ENCODE measurements at regions not wholly inside any gene's neighbourhood (a gene's known extent, or its start where the extent isn't known, plus 50 kb on each side); places are given as distances from the start of the nearest gene placed in this dataset.
A peak's percentile ranks its signal among the peaks of the same experiment; 100 is the strongest.
"Not testable (repeated sequence)": the region's sequence is repeated elsewhere in the genome, so short reads cannot be mapped to it uniquely, and the experiment has no call there.

DNA sequence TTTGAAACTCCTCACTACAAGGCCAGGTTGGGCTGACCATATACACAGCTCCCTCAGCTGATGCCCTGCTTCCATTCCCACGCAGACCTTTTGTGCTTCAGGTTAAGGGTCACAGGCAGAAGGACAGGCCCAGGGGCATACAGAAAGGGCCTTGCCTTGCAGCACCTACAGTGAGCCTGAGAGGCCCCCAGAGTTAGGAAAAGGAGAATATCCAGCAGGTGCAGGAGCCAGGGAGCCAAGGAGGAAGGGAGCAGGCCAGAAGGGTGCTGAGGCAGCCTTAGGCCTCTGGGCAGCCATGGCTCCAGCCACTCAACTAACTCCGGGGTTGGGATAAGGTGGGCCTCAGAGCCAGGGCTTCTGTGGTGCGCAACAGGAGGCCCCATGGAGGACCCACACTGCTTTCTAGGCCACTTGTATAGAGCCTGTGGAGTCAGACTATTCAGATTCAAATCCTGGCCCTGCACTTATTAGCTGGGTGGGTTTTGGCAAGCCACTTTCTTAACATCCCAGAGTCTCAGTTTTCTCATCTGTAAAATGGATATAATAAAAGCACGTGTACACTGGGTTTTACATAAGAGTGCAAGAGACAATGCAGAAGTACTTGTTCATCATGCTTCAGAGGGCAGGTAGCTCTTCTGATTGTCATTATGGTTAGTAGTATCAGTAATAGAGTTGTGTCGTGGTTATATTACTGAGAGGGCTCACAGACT, 214.6 kb upstream of the HAAO start:
- peaks cover 0 to 5% of the 10 kb centered on the region in 2 donors for H3K9me3 ChIP-seq (ENCODE audit: control insufficient read depth in 1 of 2, low read length in 2 of 2)
- H3K4me3 ChIP-seq (ENCODE audit: low read depth in 1 of 2, low read length in 2 of 2) = no peak overlapping the region
- no peaks in the 10 kb centered on the region for H3K36me3 ChIP-seq (ENCODE audit: control insufficient read depth in 1 of 2, insufficient read depth in 2 of 2, low read length in 2 of 2)
- H3K9ac ChIP-seq (ENCODE audit: low read depth in 1 of 2, low read length in 2 of 2) = peak overlapping the region in 1 of 2 donors; percentile 76
- peaks cover 38 to 56% of the 10 kb centered on the region in 2 donors for H3K4me1 ChIP-seq (ENCODE audit: control insufficient read depth in 1 of 2, insufficient read depth in 2 of 2, low read length in 2 of 2)
- H3K27me3 ChIP-seq (ENCODE audit: control insufficient read depth in 1 of 2, insufficient read depth in 2 of 2, low read length in 2 of 2) = no peaks in the 10 kb centered on the region
- no peak overlapping the region for H3K27ac ChIP-seq (ENCODE audit: low read depth, low read length)

DNA sequence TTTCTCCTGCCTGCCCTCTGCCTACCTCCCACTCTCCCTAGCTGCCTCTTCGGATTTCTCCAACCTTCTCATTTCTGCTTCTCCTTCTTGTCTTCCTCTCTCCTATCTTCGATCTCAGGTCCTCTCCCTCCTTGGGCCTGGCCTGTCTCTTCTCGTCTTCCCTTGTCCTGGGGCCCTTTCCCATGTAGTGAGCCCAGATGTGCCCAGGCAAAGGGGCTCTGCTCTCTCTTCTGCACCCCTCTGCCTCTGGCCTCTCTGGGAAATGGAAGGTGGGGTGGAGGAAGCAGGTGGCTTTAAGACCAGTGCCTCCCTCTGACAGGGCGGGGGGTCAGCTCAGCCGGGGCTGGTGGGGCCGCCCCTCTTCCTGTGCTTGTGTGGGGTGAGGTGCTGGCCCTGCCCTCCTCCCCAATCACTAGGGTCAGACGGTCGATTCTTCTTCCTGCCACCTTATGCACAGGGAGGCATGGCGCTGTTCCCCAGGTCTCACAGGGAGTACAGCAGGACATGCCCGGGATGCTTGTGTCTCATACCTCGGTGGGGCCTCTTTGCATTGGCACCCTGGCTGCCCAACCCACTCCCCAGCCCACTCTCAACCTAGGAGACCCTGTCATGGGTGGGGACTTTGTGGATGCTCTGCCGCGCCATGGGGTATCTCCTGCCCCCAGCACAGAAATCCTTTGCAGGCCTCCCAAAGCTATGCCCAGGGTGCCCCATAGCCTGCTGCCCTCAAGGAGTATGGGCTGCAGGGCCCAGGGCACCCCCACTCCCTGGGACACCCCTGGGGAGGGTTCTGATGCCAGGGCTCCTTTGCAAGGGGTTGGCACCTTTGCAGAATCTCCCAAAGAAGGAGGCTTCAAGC, 213.8 kb upstream of the HAAO start:
- Histone ChIP-seq H3K9ac (ENCODE audit: low read depth in 1 of 2, low read length in 2 of 2) (peak overlapping the region; percentile 58 to 76), H3K9me3 (ENCODE audit: control insufficient read depth in 1 of 2, low read length in 2 of 2) (peaks cover 0 to 5% of the 10 kb centered on the region in 2 donors), H3K36me3 (ENCODE audit: control insufficient read depth in 1 of 2, insufficient read depth in 2 of 2, low read length in 2 of 2) (no peaks in the 10 kb centered on the region), H3K27ac (ENCODE audit: low read depth, low read length) (peak overlapping the region; percentile 73), H3K4me3 (ENCODE audit: low read depth in 1 of 2, low read length in 2 of 2) (peak overlapping the region; percentile 1 to 16), H3K27me3 (ENCODE audit: control insufficient read depth in 1 of 2, insufficient read depth in 2 of 2, low read length in 2 of 2) (no peaks in the 10 kb centered on the region), H3K4me1 (ENCODE audit: control insufficient read depth in 1 of 2, insufficient read depth in 2 of 2, low read length in 2 of 2) (peaks cover 41 to 59% of the 10 kb centered on the region in 2 donors)

DNA sequence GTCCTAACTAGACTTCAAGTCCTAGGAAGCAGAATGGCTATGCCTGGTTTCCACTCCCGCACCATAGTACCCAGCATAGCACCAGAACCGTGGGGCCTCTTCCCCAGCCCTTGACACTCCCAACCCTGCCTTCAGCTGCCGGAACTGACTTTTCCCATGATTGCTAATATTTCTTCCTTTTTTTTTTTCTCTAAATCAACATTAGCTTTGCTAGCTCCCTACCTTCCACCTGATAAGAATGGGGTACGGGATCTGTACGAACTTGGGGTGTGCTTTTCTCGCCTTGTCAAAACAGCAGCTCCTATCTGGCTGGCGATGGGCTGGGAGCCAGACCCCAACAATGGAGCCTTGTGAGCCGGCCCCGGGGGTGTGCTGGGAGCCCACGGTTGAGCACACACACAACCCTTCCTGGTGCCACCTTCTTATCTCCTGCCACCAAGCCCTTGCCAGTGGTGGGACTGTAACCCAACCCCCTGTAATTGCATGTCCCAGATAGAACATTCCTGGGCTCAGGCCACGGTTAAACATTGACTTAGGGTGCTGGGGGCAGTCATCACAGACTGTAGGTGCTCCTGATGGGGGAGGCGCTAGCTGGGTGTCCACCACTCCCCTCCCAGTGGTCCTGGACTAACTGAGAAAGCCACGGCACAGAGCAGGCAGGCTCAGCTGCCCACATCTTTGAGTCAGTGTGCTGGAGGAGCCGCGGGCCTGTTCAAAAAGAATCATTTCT, 213.0 kb upstream of the HAAO start:
- Histone ChIP-seq H3K36me3 (ENCODE audit: control insufficient read depth in 1 of 2, insufficient read depth in 2 of 2, low read length in 2 of 2) (no peaks in the 10 kb centered on the region), H3K27me3 (ENCODE audit: control insufficient read depth in 1 of 2, insufficient read depth in 2 of 2, low read length in 2 of 2) (no peaks in the 10 kb centered on the region), H3K9ac (ENCODE audit: low read depth in 1 of 2, low read length in 2 of 2) (peak overlapping the region; percentile 58 to 76), H3K4me3 (ENCODE audit: low read depth in 1 of 2, low read length in 2 of 2) (peak overlapping the region; percentile 16 to 19), H3K4me1 (ENCODE audit: control insufficient read depth in 1 of 2, insufficient read depth in 2 of 2, low read length in 2 of 2) (peaks cover 39 to 57% of the 10 kb centered on the region in 2 donors), H3K27ac (ENCODE audit: low read depth, low read length) (peak overlapping the region; percentile 73), H3K9me3 (ENCODE audit: control insufficient read depth in 1 of 2, low read length in 2 of 2) (peaks cover 0 to 5% of the 10 kb centered on the region in 2 donors)

DNA sequence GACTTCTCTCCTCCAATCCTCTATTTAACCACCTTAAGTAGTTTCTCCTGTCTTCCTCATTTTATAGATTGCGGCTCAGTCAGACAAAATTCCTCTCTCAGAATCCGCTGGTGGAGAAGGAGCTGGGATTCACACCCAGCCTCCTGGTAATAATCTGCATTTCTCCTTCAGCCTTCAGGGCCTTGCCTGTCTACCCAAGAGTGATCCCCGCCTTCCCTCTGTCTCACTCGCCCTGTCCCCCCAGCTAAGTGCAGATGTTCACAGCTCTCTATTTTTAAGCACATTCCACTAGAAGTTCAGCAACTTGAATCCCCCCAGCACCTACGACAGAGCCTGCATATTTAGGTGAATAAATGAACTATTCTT, 212.5 kb upstream of the HAAO start:
- no peaks in the 10 kb centered on the region for H3K36me3 ChIP-seq (ENCODE audit: control insufficient read depth in 1 of 2, insufficient read depth in 2 of 2, low read length in 2 of 2)
- H3K27ac ChIP-seq (ENCODE audit: low read depth, low read length) = peak overlapping the region; percentile 55
- peaks cover 0 to 5% of the 10 kb centered on the region in 2 donors for H3K9me3 ChIP-seq (ENCODE audit: control insufficient read depth in 1 of 2, low read length in 2 of 2)
- H3K4me1 ChIP-seq (ENCODE audit: control insufficient read depth in 1 of 2, insufficient read depth in 2 of 2, low read length in 2 of 2) = peaks cover 44 to 59% of the 10 kb centered on the region in 2 donors
- peak overlapping the region in 1 of 2 donors; percentile 19 for H3K4me3 ChIP-seq (ENCODE audit: low read depth in 1 of 2, low read length in 2 of 2)
- H3K27me3 ChIP-seq (ENCODE audit: control insufficient read depth in 1 of 2, insufficient read depth in 2 of 2, low read length in 2 of 2) = no peaks in the 10 kb centered on the region
- H3K9ac ChIP-seq (ENCODE audit: low read depth in 1 of 2, low read length in 2 of 2) = peak overlapping the region; percentile 48 to 67

DNA sequence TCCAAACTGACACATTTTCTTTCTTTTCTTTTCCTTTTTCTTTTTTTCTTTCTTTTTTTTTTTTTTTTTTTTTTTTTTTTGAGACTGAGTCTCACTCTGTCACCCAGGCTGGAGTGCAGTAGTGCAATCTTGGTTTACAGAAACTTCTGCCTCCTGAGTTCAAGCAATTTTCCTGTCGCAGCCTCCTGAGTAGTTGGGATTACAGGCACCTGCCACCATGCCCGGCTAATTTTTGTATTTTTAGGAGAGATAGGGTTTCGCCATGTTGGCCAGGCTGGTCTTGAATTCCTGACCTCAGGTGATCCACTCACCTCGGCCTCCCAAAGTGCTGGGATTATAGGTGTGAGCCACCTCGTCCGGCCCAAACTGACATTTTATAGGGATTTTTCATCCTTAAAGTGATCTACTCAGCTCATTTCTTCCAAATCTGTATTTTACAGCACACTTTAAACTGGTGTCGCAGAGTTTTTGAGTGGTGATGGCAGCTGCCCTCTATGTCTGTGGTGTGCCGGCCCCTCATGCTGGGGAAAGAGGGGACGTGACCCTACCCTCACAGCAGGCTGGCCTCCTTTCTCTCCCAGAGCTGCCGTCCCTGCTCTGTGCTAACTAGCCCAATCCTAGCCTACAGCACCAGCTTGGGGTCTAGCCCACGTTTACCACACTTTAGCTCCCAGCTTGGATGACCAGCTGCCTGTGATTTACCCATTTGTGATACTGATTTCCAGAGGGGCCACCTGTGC, 211.9 kb upstream of the HAAO start:
- H3K4me3 ChIP-seq (ENCODE audit: low read depth in 1 of 2, low read length in 2 of 2) = peak overlapping the region in 1 of 2 donors; percentile 19
- H3K27me3 ChIP-seq (ENCODE audit: control insufficient read depth in 1 of 2, insufficient read depth in 2 of 2, low read length in 2 of 2); H3K36me3 ChIP-seq (ENCODE audit: control insufficient read depth in 1 of 2, insufficient read depth in 2 of 2, low read length in 2 of 2); H3K9me3 ChIP-seq (ENCODE audit: control insufficient read depth in 1 of 2, low read length in 2 of 2): not testable (repeated sequence)
- peak overlapping the region; percentile 72 for H3K27ac ChIP-seq (ENCODE audit: low read depth, low read length)
- peaks cover 49 to 64% of the 10 kb centered on the region in 2 donors for H3K4me1 ChIP-seq (ENCODE audit: control insufficient read depth in 1 of 2, insufficient read depth in 2 of 2, low read length in 2 of 2)
- H3K9ac ChIP-seq (ENCODE audit: low read depth in 1 of 2, low read length in 2 of 2) = peak overlapping the region; percentile 48 to 67

DNA sequence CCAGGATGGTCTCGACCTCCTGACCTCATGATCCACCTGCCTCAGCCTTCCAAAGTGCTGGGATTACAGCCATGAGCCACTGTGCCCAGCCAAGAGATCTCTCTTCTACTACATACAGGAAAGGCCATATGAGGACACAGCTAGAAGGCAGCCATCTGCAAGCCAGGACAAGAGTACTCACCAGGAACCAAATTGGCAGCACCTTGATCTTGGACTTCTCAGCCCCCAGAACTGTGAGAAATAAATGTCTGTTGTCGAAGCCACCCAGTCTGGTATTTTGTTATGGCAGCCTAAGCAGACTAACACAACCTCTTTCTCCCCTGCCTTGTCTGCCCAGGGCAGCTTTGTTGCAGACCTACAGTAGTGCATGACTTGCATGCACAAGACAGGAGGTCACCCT, 211.3 kb upstream of the HAAO start:
- Histone ChIP-seq H3K27me3 (ENCODE audit: control insufficient read depth in 1 of 2, insufficient read depth in 2 of 2, low read length in 2 of 2) (no peaks in the 10 kb centered on the region), H3K27ac (ENCODE audit: low read depth, low read length) (no peak overlapping the region), H3K4me3 (ENCODE audit: low read depth in 1 of 2, low read length in 2 of 2) (no peak overlapping the region), H3K36me3 (ENCODE audit: control insufficient read depth in 1 of 2, insufficient read depth in 2 of 2, low read length in 2 of 2) (no peaks in the 10 kb centered on the region), H3K4me1 (ENCODE audit: control insufficient read depth in 1 of 2, insufficient read depth in 2 of 2, low read length in 2 of 2) (peaks cover 51 to 67% of the 10 kb centered on the region in 2 donors), H3K9ac (ENCODE audit: low read depth in 1 of 2, low read length in 2 of 2) (no peak overlapping the region), H3K9me3 (ENCODE audit: control insufficient read depth in 1 of 2, low read length in 2 of 2) (peaks cover 0 to 5% of the 10 kb centered on the region in 2 donors)

GRCh38 chr2:43001787-43002468, 209.5 kb upstream of the HAAO start:
- H3K27me3 ChIP-seq (ENCODE audit: control insufficient read depth in 1 of 2, insufficient read depth in 2 of 2, low read length in 2 of 2) = no peaks in the 10 kb centered on the region
- no peaks in the 10 kb centered on the region for H3K9me3 ChIP-seq (ENCODE audit: control insufficient read depth in 1 of 2, low read length in 2 of 2)
- no peak overlapping the region for H3K9ac ChIP-seq (ENCODE audit: low read depth in 1 of 2, low read length in 2 of 2)
- no peak overlapping the region for H3K4me3 ChIP-seq (ENCODE audit: low read depth in 1 of 2, low read length in 2 of 2)
- H3K27ac ChIP-seq (ENCODE audit: low read depth, low read length) = no peak overlapping the region
- H3K36me3 ChIP-seq (ENCODE audit: control insufficient read depth in 1 of 2, insufficient read depth in 2 of 2, low read length in 2 of 2) = no peaks in the 10 kb centered on the region
- H3K4me1 ChIP-seq (ENCODE audit: control insufficient read depth in 1 of 2, insufficient read depth in 2 of 2, low read length in 2 of 2) = peaks cover 51 to 63% of the 10 kb centered on the region in 2 donors

DNA sequence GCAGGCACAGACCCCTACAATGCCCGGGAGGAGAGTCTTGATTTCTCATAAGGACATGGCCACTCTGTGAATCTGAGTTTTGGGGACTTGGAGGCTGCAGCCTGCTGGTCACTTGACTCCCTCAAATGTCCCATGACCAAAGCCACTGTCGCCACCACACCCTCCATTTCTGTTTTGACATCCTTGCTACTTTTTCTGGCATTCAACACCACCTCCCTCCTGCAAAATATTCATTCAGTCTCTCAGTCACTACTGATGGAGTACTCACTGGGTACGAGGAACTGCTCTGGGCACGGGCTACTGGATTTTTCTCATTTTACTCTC, 208.6 kb upstream of the HAAO start:
- Histone ChIP-seq H3K9ac (ENCODE audit: low read depth in 1 of 2, low read length in 2 of 2) (no peak overlapping the region), H3K36me3 (ENCODE audit: control insufficient read depth in 1 of 2, insufficient read depth in 2 of 2, low read length in 2 of 2) (no peaks in the 10 kb centered on the region), H3K4me1 (ENCODE audit: control insufficient read depth in 1 of 2, insufficient read depth in 2 of 2, low read length in 2 of 2) (peaks cover 44 to 54% of the 10 kb centered on the region in 2 donors), H3K27ac (ENCODE audit: low read depth, low read length) (no peak overlapping the region), H3K9me3 (ENCODE audit: control insufficient read depth in 1 of 2, low read length in 2 of 2) (no peaks in the 10 kb centered on the region), H3K27me3 (ENCODE audit: control insufficient read depth in 1 of 2, insufficient read depth in 2 of 2, low read length in 2 of 2) (no peaks in the 10 kb centered on the region), H3K4me3 (ENCODE audit: low read depth in 1 of 2, low read length in 2 of 2) (no peak overlapping the region)

DNA sequence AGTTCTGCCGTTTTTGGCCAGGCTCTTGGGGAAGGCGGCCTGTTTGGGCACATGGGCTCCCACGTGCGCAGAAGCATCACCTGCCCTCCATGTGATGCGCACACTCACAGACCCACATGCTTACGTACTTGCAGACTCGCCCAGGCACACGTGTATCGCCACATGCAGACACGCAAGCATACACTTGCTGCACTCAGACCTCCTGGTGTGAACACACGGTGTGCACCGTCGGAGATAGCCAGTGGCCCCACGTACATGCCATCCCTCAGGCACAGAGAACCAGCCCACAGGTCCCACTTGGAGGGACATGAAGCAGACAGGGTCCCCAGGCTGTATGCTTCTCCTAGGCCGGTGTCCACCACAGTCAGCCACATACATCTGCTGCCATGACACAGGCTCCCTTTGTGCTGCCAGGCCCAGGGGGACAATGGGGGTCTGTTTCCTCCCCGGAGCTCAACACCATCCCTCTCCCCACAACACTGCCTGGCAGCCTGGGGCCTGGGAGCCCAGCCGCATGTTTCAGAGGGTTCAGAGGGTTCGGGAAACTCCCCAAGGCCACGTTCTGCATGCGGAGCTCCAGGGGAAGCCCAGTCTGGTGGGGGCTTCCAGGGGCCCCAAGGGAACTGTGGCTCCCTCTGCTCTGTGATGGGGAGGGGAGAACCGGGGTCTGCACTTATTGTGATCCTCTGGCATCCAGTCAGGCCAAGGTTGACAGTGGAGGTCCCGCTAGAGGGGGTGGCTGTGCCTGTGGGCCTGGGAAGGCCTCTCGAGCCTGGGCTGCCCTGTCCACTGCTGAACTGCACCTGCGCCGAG, 208.1 kb upstream of the HAAO start:
- no peak overlapping the region for H3K27ac ChIP-seq (ENCODE audit: low read depth, low read length)
- H3K4me1 ChIP-seq (ENCODE audit: control insufficient read depth in 1 of 2, insufficient read depth in 2 of 2, low read length in 2 of 2) = peaks cover 39 to 49% of the 10 kb centered on the region in 2 donors
- no peak overlapping the region for H3K4me3 ChIP-seq (ENCODE audit: low read depth in 1 of 2, low read length in 2 of 2)
- no peak overlapping the region for H3K9ac ChIP-seq (ENCODE audit: low read depth in 1 of 2, low read length in 2 of 2)
- no peaks in the 10 kb centered on the region for H3K27me3 ChIP-seq (ENCODE audit: control insufficient read depth in 1 of 2, insufficient read depth in 2 of 2, low read length in 2 of 2)
- H3K9me3 ChIP-seq (ENCODE audit: control insufficient read depth in 1 of 2, low read length in 2 of 2) = peaks cover 0 to 3% of the 10 kb centered on the region in 2 donors
- no peaks in the 10 kb centered on the region for H3K36me3 ChIP-seq (ENCODE audit: control insufficient read depth in 1 of 2, insufficient read depth in 2 of 2, low read length in 2 of 2)
